Astrocyte of the spinal cord (primary cell): ENCODE measurements at regions not wholly inside any gene's neighbourhood (a gene's known extent, or its start where the extent isn't known, plus 50 kb on each side); places are given as distances from the start of the nearest gene placed in this dataset.
A peak's percentile ranks its signal among the peaks of the same experiment; 100 is the strongest.
"Not testable (repeated sequence)": the region's sequence is repeated elsewhere in the genome, so short reads cannot be mapped to it uniquely, and the experiment has no call there.

ENCODE experiments used
- DNase-seq: peaks from one replicate; pipeline ENCODE4 v3.0.0; 2011; ENCODE audit warnings: low read depth, low spot score
- H3K4me3 ChIP-seq: 2 replicates; pipeline ENCODE4 v1.5.1; 2011; ENCODE audit warnings: low read depth, mild to moderate bottlenecking, low read length, moderate library complexity
- CTCF ChIP-seq: IDR thresholded peaks from 2 replicates; pipeline ENCODE4 v1.5.1; 2012; ENCODE audit warnings: low read depth, mild to moderate bottlenecking, low read length, inconsistent platforms
- in situ Hi-C: cut with HindIII; loops from 2 replicates; pipeline ENCODE4 v1.10.0; 2017; ENCODE audit warnings: low sequenced_read_pairs

DNA sequence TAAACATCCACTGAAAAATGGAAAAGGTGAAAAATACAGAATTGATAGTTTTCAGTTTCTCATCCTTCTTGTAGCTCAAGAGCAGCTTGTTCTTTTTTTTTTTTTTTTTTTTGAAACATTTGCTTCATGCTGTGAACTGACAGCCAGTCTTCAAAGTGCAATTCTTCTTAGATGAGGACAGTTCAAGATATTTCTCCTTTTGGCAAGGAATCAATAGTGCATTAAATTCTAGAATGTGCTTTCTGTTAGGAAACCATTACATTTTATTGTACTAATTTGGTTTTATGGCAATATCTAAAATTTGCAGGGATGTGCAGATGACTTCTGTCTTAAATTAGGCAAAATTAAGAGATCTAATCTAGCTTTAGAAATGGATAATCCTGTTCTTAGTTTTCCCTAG is 969.3 kb upstream of the ACO1 start:
- no peak for TF ChIP-seq CTCF
- in situ Hi-C loops = no loop called here

GRCh38 chr9:31418419-31418818 is 966.0 kb upstream of the ACO1 start:
- in situ Hi-C loops = no loop called here
- DNase-seq = no peak
- no peak overlapping the region for H3K4me3 ChIP-seq
- TF ChIP-seq CTCF = no peak

More for the DNA sequence above, 969.3 kb upstream of the ACO1 start:
- no peak overlapping the region for H3K4me3 ChIP-seq
- no peak for DNase-seq

GRCh38 chr9:31443630-31444457 is 940.6 kb upstream of the ACO1 start:
- H3K4me3 ChIP-seq, in situ Hi-C loops: not testable (repeated sequence)
- DNase-seq = peak; percentile 4

DNA sequence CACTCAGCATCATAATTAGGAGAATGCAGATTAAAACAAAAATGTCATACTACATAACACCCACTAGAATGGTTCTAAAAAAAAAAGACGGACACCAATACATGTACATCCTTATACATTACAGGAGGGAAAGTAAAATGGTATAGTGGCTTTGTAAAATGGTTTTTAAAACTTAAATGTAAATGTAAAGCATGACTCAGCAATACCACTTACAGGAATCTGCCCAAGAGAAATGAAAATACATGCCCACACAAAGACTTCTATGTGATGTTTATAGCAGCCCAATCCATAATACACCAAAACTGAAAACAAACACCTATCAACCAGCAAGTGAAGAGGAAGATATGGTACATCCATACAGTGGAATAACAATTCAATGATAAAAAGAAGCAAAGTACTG is 939.1 kb upstream of the ACO1 start:
- no peak overlapping the region for H3K4me3 ChIP-seq
- no peak for TF ChIP-seq CTCF
- DNase-seq = no peak
- in situ Hi-C loops = no loop called here

- no peak for TF ChIP-seq CTCF
- in situ Hi-C loops = no loop called here
- no peak for DNase-seq
- no peak overlapping the region for H3K4me3 ChIP-seq
Observed at GRCh38 chr9:31445960-31446359, 938.5 kb upstream of the ACO1 start.

DNA sequence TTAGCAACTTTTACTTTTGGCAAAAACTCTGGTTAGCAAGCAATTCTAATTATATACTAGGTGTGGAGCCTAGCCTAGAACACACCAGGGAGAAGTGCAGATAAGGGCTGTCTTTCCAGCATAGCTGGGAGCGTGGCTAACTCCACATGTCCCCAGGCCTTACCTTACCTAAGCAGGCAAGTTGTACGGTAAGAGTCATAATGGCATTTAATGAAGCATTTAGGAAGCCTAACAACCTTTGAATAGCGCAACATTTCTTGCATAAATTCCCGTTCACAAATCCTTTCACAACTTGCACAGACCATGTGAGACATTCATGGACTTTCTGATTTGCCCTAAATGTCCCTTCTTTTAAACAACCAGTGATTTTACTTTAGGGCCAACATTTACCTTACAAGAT is 917.4 kb upstream of the ACO1 start:
- no peak overlapping the region for H3K4me3 ChIP-seq
- in situ Hi-C loops = no loop called here
- DNase-seq = no peak
- TF ChIP-seq CTCF = no peak

DNA sequence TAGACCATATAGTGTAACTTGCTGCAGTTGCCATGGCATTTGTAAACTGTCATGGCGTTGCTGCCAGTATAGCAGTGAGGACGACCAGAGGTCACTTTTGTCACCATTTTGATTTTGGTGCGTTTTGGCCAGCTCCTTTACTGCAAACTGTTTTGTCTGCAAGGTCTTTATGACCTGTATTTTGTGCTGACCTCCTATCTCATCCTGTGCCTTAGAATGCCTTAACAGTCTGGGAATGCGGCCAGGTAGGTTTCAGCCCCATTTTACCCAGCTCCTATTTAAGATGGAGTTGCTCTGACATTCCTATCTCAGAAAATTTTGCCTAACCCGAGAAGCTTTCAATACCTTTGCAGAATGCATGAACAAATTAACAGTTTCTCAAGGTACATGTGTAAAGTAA is 914.4 kb upstream of the ACO1 start:
- in situ Hi-C loops = no loop called here
- DNase-seq = no peak
- TF ChIP-seq CTCF = no peak
- H3K4me3 ChIP-seq = no peak overlapping the region
